ENCODE measurements at regions not wholly inside any gene's neighbourhood (a gene's known extent, or its start where the extent isn't known, plus 50 kb on each side); places are given as distances from the start of the nearest gene placed in this dataset.

- Mint-ChIP-seq H3K4me3 (no peak overlapping the region), H3K4me1 (ENCODE audit: low read depth) (peaks cover 9% of the 10 kb centered on the region), H3K36me3 (ENCODE audit: low read depth) (peaks cover 10% of the 10 kb centered on the region), H3K9me3 (peaks cover 14% of the 10 kb centered on the region), H3K27me3 (peaks cover 4% of the 10 kb centered on the region), H3K27ac (no peak overlapping the region)
These were observed 50.5 kb upstream of the PRDM1 start for GRCh38 chr6:106035655-106036054.

DNA sequence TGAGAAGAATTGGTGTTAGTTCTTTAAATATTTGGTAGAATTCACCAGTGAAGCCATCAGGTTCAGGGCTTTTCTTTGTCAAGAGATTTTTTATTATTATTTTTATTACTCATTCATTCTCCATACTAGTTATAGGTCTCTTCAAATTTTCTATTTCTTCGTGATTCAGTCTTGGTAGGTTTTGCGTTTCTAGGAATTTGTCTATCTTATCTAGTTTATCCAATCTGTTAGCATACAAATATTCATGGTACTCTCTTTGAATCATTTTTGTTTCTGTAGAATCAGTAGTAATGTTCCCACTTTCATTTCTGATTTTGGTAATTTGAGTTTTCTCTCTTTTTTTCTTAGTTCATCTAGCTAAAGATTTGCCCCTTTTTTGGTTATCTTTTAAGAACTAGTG, 52.3 kb upstream of the PRDM1 start:
- Mint-ChIP-seq H3K36me3 (ENCODE audit: low read depth) (peaks cover 10% of the 10 kb centered on the region), H3K9me3 (peaks cover 14% of the 10 kb centered on the region), H3K27ac (no peak overlapping the region), H3K4me3 (no peak overlapping the region), H3K4me1 (ENCODE audit: low read depth) (peaks cover 9% of the 10 kb centered on the region), H3K27me3 (peaks cover 7% of the 10 kb centered on the region)

- Mint-ChIP-seq H3K36me3 (ENCODE audit: low read depth) (no peaks in the 10 kb centered on the region), H3K9me3 (no peaks in the 10 kb centered on the region), H3K27me3 (peaks cover 33% of the 10 kb centered on the region), H3K27ac (no peak overlapping the region), H3K4me3 (no peak overlapping the region), H3K4me1 (ENCODE audit: low read depth) (peaks cover 10% of the 10 kb centered on the region)
These were observed 58.4 kb upstream of the PRDM1 start for GRCh38 chr6:106027758-106028157.

- peaks cover 10% of the 10 kb centered on the region for H3K4me1 Mint-ChIP-seq (ENCODE audit: low read depth)
- no peaks in the 10 kb centered on the region for H3K9me3 Mint-ChIP-seq
- H3K36me3 Mint-ChIP-seq (ENCODE audit: low read depth), result no peaks in the 10 kb centered on the region
- no peak overlapping the region for H3K27ac Mint-ChIP-seq
- H3K4me3 Mint-ChIP-seq, result peak overlapping the region; percentile 2
- H3K27me3 Mint-ChIP-seq, result peaks cover 34% of the 10 kb centered on the region
These were observed 59.1 kb upstream of the PRDM1 start for GRCh38 chr6:106026748-106027715.

DNA sequence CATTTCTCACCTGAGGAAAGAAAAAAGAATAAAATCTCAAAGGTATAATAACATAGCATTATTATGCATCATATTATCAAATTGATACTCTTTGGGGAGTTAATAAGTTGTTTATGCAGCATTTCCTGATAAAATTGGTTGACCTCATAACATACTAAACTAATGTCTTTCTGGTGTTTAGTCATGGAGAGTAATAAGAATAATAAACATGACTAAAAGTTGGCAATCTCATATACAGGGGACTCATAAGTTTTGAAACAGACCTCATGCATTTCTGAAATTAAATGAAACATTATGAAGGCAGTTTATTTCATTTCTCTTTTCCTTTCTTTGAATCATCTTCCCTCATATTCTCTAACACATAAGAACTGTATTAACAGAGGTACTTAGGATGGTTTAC, 60.5 kb upstream of the PRDM1 start:
- H3K27me3 Mint-ChIP-seq, result peaks cover 30% of the 10 kb centered on the region
- H3K4me1 Mint-ChIP-seq (ENCODE audit: low read depth), result peaks cover 10% of the 10 kb centered on the region
- H3K27ac Mint-ChIP-seq, result no peak overlapping the region
- no peaks in the 10 kb centered on the region for H3K9me3 Mint-ChIP-seq
- H3K36me3 Mint-ChIP-seq (ENCODE audit: low read depth), result no peaks in the 10 kb centered on the region
- H3K4me3 Mint-ChIP-seq, result no peak overlapping the region

GRCh38 chr6:106022801-106023200, 63.3 kb upstream of the PRDM1 start:
- Mint-ChIP-seq H3K4me3 (no peak overlapping the region), H3K4me1 (ENCODE audit: low read depth) (peaks cover 10% of the 10 kb centered on the region), H3K9me3 (no peaks in the 10 kb centered on the region), H3K27ac (no peak overlapping the region), H3K27me3 (peaks cover 18% of the 10 kb centered on the region), H3K36me3 (ENCODE audit: low read depth) (no peaks in the 10 kb centered on the region)

DNA sequence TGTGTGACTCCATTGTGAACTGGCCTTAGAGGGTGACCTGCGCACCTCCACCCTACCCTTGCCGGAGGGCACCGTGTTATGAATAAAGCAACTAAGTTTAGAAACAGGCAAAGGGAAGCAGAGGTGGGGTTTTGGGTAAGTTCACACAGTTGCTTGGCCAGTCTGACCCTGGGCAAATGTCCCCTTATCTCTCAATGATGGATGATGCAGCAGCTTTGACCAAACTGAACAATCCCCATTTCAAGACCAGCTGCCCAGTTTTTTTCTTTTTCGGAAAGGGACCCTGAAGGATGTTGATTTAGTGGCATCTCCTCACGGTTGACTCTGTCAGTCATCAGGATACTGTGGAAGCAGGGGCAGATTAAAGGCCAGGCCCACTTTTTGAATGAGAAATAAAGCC, 68.7 kb upstream of the PRDM1 start:
- Mint-ChIP-seq H3K4me3 (no peak overlapping the region), H3K36me3 (ENCODE audit: low read depth) (no peaks in the 10 kb centered on the region), H3K27me3 (peaks cover 15% of the 10 kb centered on the region), H3K27ac (no peak overlapping the region), H3K4me1 (ENCODE audit: low read depth) (no peaks in the 10 kb centered on the region), H3K9me3 (no peaks in the 10 kb centered on the region)

GRCh38 chr6:106014955-106015354, 71.2 kb upstream of the PRDM1 start:
- peaks cover 15% of the 10 kb centered on the region for H3K27me3 Mint-ChIP-seq
- no peaks in the 10 kb centered on the region for H3K4me1 Mint-ChIP-seq (ENCODE audit: low read depth)
- H3K9me3 Mint-ChIP-seq, result no peaks in the 10 kb centered on the region
- H3K4me3 Mint-ChIP-seq, result no peak overlapping the region
- no peak overlapping the region for H3K27ac Mint-ChIP-seq
- no peaks in the 10 kb centered on the region for H3K36me3 Mint-ChIP-seq (ENCODE audit: low read depth)

GRCh38 chr6:106011476-106011875, 74.7 kb upstream of the PRDM1 start:
- Mint-ChIP-seq H3K27ac (no peak overlapping the region), H3K9me3 (no peaks in the 10 kb centered on the region), H3K27me3 (peaks cover 17% of the 10 kb centered on the region), H3K4me3 (no peak overlapping the region), H3K36me3 (ENCODE audit: low read depth) (no peaks in the 10 kb centered on the region), H3K4me1 (ENCODE audit: low read depth) (no peaks in the 10 kb centered on the region)

DNA sequence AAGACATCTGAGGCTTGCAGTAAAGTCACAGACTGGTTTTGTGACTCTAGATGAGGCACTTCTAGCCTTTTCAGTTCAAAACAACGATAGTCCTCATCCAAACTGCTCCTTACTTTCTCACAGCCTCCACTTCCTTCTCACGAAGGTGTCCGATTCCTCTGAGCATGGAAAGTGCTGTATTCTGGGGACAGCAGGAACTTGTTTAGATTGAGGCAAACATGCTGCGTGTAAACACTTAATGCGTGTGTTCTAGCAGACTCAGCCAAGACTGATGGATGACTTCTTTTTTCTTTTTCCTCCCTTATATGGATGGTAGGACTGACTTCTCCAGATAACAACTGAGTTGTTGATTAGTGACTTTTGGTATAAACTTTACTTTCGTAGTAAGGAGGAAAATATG, 80.2 kb upstream of the PRDM1 start:
- Mint-ChIP-seq H3K27ac (no peak overlapping the region), H3K4me1 (ENCODE audit: low read depth) (no peaks in the 10 kb centered on the region), H3K4me3 (no peak overlapping the region), H3K36me3 (ENCODE audit: low read depth) (no peaks in the 10 kb centered on the region), H3K9me3 (no peaks in the 10 kb centered on the region), H3K27me3 (peaks cover 55% of the 10 kb centered on the region)

- H3K36me3 Mint-ChIP-seq (ENCODE audit: low read depth), result no peaks in the 10 kb centered on the region
- no peak overlapping the region for H3K27ac Mint-ChIP-seq
- H3K9me3 Mint-ChIP-seq, result no peaks in the 10 kb centered on the region
- no peak overlapping the region for H3K4me3 Mint-ChIP-seq
- no peaks in the 10 kb centered on the region for H3K4me1 Mint-ChIP-seq (ENCODE audit: low read depth)
- peaks cover 57% of the 10 kb centered on the region for H3K27me3 Mint-ChIP-seq
These were observed 81.1 kb upstream of the PRDM1 start for GRCh38 chr6:106005013-106005412.

- Mint-ChIP-seq H3K27ac (no peak overlapping the region), H3K9me3 (no peaks in the 10 kb centered on the region), H3K27me3 (peaks cover 63% of the 10 kb centered on the region), H3K4me3 (no peak overlapping the region), H3K4me1 (ENCODE audit: low read depth) (no peaks in the 10 kb centered on the region), H3K36me3 (ENCODE audit: low read depth) (no peaks in the 10 kb centered on the region)
These were observed 82.7 kb upstream of the PRDM1 start for GRCh38 chr6:106003268-106003987.

DNA sequence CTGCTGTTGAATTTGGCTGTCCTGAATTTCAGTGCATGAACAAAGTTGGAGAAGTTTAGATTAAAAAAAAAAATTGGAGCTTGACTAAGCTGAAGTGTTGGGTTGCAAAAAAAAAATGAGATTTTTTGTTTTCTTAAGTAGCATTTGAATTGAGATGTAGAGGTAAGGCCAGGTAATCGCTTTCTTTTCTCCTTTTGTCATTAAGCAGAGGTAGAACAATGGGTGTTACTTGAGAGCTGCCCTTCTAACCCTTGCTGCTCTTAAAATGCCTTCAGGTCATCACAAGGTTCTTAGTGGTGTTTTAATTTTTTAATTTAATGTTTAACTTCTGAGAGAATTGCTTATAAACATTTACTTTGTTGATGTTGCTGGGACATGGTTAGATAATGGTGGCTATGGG, 84.1 kb upstream of the PRDM1 start:
- Mint-ChIP-seq H3K4me1 (ENCODE audit: low read depth) (no peaks in the 10 kb centered on the region), H3K4me3 (no peak overlapping the region), H3K27ac (no peak overlapping the region), H3K9me3 (no peaks in the 10 kb centered on the region), H3K27me3 (peaks cover 72% of the 10 kb centered on the region), H3K36me3 (ENCODE audit: low read depth) (no peaks in the 10 kb centered on the region)

GRCh38 chr6:106000935-106001334, 85.2 kb upstream of the PRDM1 start:
- H3K36me3 Mint-ChIP-seq (ENCODE audit: low read depth), result no peaks in the 10 kb centered on the region
- H3K4me1 Mint-ChIP-seq (ENCODE audit: low read depth), result no peaks in the 10 kb centered on the region
- no peaks in the 10 kb centered on the region for H3K9me3 Mint-ChIP-seq
- no peak overlapping the region for H3K27ac Mint-ChIP-seq
- no peak overlapping the region for H3K4me3 Mint-ChIP-seq
- H3K27me3 Mint-ChIP-seq, result peaks cover 76% of the 10 kb centered on the region

DNA sequence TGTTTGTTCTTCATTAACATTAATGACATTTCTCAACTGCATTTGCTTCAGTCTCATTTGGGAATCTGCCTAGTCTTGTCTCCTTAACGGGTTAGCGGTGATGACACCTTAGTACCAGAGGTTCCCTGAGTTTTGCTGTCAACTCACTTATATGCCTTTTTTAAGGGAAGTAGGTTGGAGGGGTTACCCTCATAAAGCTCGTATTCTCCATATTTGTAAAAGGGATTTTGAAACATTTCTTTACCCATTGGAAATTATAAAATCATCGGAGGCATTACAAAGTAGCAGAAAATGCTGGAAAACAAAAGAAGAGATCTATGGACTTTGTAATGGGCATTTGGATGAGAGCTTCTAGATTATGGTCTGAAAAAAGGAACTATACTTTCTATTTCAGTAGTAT, 88.7 kb upstream of the PRDM1 start:
- H3K9me3 Mint-ChIP-seq, result no peaks in the 10 kb centered on the region

More for the DNA sequence above, 88.7 kb upstream of the PRDM1 start:
- H3K36me3 Mint-ChIP-seq (ENCODE audit: low read depth), result no peaks in the 10 kb centered on the region
- peaks cover 25% of the 10 kb centered on the region for H3K4me1 Mint-ChIP-seq (ENCODE audit: low read depth)
- H3K4me3 Mint-ChIP-seq, result no peak overlapping the region
- no peak overlapping the region for H3K27ac Mint-ChIP-seq
- H3K27me3 Mint-ChIP-seq, result peaks cover 75% of the 10 kb centered on the region

Measured in stimulated activated naive CD8-positive, alpha-beta T cell treated with anti-CD3 and anti-CD28 coated beads, Interleukin-15, Interleukin-2, amounts not matched to agents 100 ng/mL and 50 ng/mL, for 24 hours (primary cell).